Peyer's patch (tissue), 4 donors: ENCODE measurements at regions not wholly inside any gene's neighbourhood (a gene's known extent, or its start where the extent isn't known, plus 50 kb on each side); places are given as distances from the start of the nearest gene placed in this dataset.

Experiments
- DNase-seq, 3 donors: peaks; one replicate each; pipeline ENCODE4 v3.0.0-alpha.2; 2017 to 2019
- H3K27ac ChIP-seq, 4 donors: fragments of 200-600 bp; sonication (generic); one replicate each; pipeline ENCODE4 v1.5.1; 2016 to 2019
- H3K27me3 ChIP-seq, 2 donors: fragments of 200-600 bp; sonication (generic); one replicate each; pipeline ENCODE4 v1.5.1; 2019
- H3K36me3 ChIP-seq, 3 donors: fragments of 200-600 bp; sonication (generic); one replicate each; pipeline ENCODE4 v1.5.1; 2016 to 2019
- H3K4me1 ChIP-seq, 4 donors: fragments of 200-600 bp; sonication (generic); one replicate each; pipeline ENCODE4 v1.5.1; 2016 to 2019
- H3K4me3 ChIP-seq, 4 donors: fragments of 200-600 bp; sonication (generic); 1 replicate in 3 of 4; 2 replicates in 1 of 4; pipeline ENCODE4 v1.5.1; 2016 to 2019; ENCODE audit warnings: mild to moderate bottlenecking in 1 of 4
- H3K9me3 ChIP-seq, 4 donors: fragments of 200-600 bp; sonication (generic); one replicate each; pipeline ENCODE4 v1.5.1; 2016 to 2019; ENCODE audit warnings: mild to moderate bottlenecking in 1 of 4
- POLR2A ChIP-seq, 2 donors: fragments of 450-650 bp; IDR thresholded peaks; one replicate each; pipeline ENCODE4 v1.5.1; 2017; ENCODE audit warnings: antibody characterized with exemption in 2 of 2, mild to moderate bottlenecking in 2 of 2, moderate library complexity in 2 of 2
- TF ChIP-seq, protein P1 (sequence below), 6 experiments: fragments of 450-650 bp in 4 of 6; fragments of 200-600 bp in 2 of 6; sonication (generic) in 1 of 6; IDR thresholded peaks; one replicate each; pipeline ENCODE4 v1.5.1; 2017 to 2019; ENCODE audit warnings: antibody characterized with exemption in 6 of 6, mild to moderate bottlenecking in 3 of 6, moderate library complexity in 1 of 6

GRCh38 chr3:159624616-159625015 is 364.0 kb upstream of the IL12A start:
- Histone ChIP-seq H3K36me3 (no peaks in the 10 kb centered on the region), H3K27ac (no peak overlapping the region), H3K4me1 (no peaks in the 10 kb centered on the region), H3K9me3 (no peaks in the 10 kb centered on the region), H3K27me3 (no peaks in the 10 kb centered on the region), H3K4me3 (no peak overlapping the region)
- no peak for DNase-seq
- no peak for TF ChIP-seq POLR2A (IDR thresholded peaks at IDR 0.05)

DNA sequence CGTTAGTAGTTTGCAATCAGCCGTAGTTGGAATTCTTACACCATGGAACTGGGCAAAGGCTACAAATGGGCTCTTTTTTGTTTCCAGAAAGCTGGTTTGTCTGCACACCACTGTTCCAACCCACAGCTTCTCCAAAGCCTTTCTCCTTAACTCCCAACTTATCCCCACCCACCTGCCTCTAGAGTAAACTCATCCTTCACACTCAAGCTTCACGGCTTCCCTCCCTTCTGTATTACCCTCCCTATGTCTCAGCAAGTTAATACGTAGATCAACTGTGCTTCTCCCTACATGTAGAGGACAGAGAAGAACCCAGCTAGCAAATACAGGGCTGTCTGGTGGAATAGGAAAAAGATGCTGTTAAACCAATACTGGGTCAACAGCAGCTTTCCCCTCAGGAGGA is 363.0 kb upstream of the IL12A start:
- H3K36me3 ChIP-seq = no peaks in the 10 kb centered on the region
- no peak overlapping the region for H3K27ac ChIP-seq
- TF ChIP-seq, protein P1, sequence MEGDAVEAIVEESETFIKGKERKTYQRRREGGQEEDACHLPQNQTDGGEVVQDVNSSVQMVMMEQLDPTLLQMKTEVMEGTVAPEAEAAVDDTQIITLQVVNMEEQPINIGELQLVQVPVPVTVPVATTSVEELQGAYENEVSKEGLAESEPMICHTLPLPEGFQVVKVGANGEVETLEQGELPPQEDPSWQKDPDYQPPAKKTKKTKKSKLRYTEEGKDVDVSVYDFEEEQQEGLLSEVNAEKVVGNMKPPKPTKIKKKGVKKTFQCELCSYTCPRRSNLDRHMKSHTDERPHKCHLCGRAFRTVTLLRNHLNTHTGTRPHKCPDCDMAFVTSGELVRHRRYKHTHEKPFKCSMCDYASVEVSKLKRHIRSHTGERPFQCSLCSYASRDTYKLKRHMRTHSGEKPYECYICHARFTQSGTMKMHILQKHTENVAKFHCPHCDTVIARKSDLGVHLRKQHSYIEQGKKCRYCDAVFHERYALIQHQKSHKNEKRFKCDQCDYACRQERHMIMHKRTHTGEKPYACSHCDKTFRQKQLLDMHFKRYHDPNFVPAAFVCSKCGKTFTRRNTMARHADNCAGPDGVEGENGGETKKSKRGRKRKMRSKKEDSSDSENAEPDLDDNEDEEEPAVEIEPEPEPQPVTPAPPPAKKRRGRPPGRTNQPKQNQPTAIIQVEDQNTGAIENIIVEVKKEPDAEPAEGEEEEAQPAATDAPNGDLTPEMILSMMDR (IDR thresholded peaks at IDR 0.05) = no peak
- no peak for TF ChIP-seq POLR2A (IDR thresholded peaks at IDR 0.05)
- DNase-seq = no peak
- no peaks in the 10 kb centered on the region for H3K27me3 ChIP-seq
- no peaks in the 10 kb centered on the region for H3K9me3 ChIP-seq
- H3K4me3 ChIP-seq = no peak overlapping the region
- no peaks in the 10 kb centered on the region for H3K4me1 ChIP-seq

- Histone ChIP-seq H3K9me3 (no peaks in the 10 kb centered on the region), H3K4me1 (no peaks in the 10 kb centered on the region), H3K36me3 (no peaks in the 10 kb centered on the region), H3K27ac (no peak overlapping the region), H3K27me3 (no peaks in the 10 kb centered on the region), H3K4me3 (no peak overlapping the region)
- no peak for TF ChIP-seq POLR2A (IDR thresholded peaks at IDR 0.05)
- TF ChIP-seq, protein P1 (IDR thresholded peaks at IDR 0.05) = no peak
- no peak for DNase-seq
These were observed 362.0 kb upstream of the IL12A start for GRCh38 chr3:159626598-159626997.

- TF ChIP-seq POLR2A (IDR thresholded peaks at IDR 0.05) = no peak
- TF ChIP-seq, protein P1 (IDR thresholded peaks at IDR 0.05) = no peak
- no peaks in the 10 kb centered on the region for H3K36me3 ChIP-seq
- H3K27ac ChIP-seq = no peak overlapping the region
- no peaks in the 10 kb centered on the region for H3K4me1 ChIP-seq
- no peak overlapping the region for H3K4me3 ChIP-seq
- no peak for DNase-seq
- no peaks in the 10 kb centered on the region for H3K27me3 ChIP-seq
- no peaks in the 10 kb centered on the region for H3K9me3 ChIP-seq
These were observed 361.4 kb upstream of the IL12A start for GRCh38 chr3:159627229-159627628.

GRCh38 chr3:159627634-159628033 is 361.0 kb upstream of the IL12A start:
- H3K4me1 ChIP-seq = no peaks in the 10 kb centered on the region
- H3K36me3 ChIP-seq = no peaks in the 10 kb centered on the region
- TF ChIP-seq, protein P1 (IDR thresholded peaks at IDR 0.05) = no peak
- TF ChIP-seq POLR2A (IDR thresholded peaks at IDR 0.05) = no peak
- H3K9me3 ChIP-seq = no peaks in the 10 kb centered on the region
- H3K4me3 ChIP-seq = no peak overlapping the region
- DNase-seq = no peak
- H3K27ac ChIP-seq = no peak overlapping the region
- H3K27me3 ChIP-seq = no peaks in the 10 kb centered on the region

DNA sequence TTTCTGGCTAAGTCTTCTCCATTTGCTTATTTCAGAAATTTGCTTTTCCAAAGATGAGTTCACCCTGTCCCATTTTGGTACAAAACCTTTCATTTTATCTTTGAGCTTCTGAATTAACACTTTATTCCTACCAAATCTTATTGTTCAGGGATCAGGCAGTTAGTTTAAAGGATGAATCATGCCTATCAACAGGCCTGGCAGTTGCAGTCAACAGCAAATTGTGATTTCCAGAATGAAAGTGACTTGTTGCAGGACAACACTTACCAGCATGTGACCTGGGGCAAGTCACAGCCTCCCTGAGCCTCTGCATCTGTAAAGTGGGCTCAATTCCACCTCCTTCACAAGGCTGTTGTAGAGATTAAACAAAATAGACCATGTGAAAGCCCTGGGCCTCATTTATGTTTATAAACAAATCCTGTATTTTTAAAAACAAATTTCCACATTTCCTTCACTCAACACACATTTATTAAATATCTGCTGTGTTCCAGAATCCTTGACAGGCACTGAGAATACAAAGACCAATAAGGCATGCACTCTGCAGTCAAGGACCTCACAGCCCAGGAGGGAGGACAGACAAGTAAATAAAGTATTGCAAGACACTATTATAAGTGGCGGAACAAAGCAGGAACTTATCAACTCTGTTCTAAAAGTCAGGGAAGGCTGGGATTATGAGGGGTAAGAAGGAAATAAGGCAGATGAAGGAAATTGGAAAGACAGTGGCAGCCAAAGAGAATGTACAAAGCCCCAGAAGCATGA is 359.1 kb upstream of the IL12A start:
- no peaks in the 10 kb centered on the region for H3K4me1 ChIP-seq
- TF ChIP-seq POLR2A (IDR thresholded peaks at IDR 0.05) = no peak
- TF ChIP-seq, protein P1 (IDR thresholded peaks at IDR 0.05) = no peak
- DNase-seq = no peak

More for the DNA sequence above, 359.1 kb upstream of the IL12A start:
- Histone ChIP-seq H3K9me3 (no peaks in the 10 kb centered on the region), H3K4me3 (no peak overlapping the region), H3K27ac (no peak overlapping the region), H3K27me3 (no peaks in the 10 kb centered on the region), H3K36me3 (no peaks in the 10 kb centered on the region)
